HG02970 (cell line): ENCODE measurements at regions not wholly inside any gene's neighbourhood (a gene's known extent, or its start where the extent isn't known, plus 50 kb on each side); places are given as distances from the start of the nearest gene placed in this dataset.

ENCODE experiments used
- ATAC-seq: cut with Tn5 transposase; IDR thresholded peaks from one replicate; pipeline ENCODE4 v1.9.1; 2021; ENCODE audit warnings: mild to moderate bottlenecking, moderate library complexity, moderate number of reproducible peaks; ENCODE audit not compliant: unreplicated experiment, low FRiP score

DNA sequence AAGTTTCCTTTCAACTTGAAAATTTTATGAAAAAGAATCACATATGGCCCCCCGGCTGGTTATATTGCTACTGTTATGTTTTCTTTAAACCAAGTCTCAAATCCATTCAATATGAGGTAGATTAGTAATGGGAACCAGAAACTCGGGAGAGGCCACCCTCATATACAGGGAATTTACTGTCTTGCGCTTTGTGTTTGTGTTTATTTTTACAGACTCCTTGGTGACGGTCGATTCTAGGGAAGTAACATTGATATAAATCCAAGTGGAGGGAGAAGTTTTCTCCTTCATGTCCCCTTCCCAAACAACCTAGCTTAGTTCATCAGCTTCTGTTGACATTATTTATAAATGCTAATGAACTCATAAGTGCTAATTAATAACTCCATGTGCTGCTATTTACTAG, 163.5 kb upstream of the LMO4 start:
- ATAC-seq, result no peak

DNA sequence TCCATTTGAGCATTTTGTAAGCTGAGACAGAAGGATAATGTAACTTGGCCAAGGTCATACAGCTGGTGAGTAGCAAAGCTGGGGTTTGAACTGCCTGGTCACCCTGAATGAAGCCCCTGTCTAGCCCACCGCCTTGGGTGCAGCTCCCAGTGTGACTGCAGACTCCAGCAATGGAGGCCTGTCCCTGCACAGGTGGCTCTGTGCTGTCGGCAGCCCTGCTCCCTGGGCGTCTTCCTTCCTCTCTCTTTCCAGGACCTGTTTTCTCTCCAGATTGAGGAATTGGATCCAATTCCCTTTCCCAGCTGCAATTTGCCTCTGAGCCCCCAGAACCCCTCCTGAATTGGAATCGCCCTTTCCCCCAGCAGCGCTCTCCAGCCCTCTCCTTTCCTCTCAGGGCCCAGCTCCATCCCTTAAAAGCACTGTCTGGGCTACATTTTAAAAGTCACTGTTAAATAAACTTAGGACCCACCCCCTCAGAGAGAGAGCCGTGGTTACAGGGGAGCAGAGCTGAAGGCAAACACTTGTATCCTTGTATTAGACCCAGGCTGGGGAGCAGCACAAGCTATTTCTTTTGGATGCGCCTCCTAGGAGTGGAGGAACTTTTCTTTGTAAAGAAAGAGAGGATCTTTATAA, 161.4 kb upstream of the LMO4 start:
- ATAC-seq, result no peak

DNA sequence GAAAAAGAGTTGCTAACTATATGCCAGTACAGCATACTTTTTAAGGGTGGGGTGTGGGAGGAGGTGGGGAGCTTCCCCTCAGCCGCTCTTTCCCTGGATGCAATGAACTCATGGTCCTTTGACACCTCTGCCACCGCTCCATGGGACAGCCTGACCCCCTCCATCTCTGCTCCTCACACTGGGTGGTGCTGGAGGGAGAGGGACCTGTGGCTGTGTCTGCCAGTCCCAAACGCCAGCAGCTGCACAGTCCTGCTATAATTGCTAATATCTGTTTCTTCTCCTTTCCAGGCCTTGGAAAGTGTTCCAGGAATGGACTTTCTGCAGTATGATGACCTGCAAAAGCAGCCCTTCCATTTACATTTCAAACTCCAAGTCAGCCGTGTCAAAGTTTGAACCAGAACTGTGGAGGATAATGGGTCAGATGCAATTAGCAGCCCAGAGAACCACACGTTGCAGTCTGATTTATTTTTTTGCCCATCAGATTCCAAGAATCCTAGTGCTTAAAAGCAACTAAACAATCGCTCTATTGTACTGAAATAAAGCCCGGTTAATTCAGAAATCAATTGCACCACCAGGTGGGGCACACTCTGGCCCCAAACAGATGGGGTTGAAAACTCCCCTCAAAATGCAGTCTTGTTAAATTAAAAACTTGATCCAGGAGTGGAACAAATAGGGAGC, 160.7 kb upstream of the LMO4 start:
- no peak for ATAC-seq

GRCh38 chr1:87169263-87169910, 159.3 kb upstream of the LMO4 start:
- no peak for ATAC-seq

- no peak for ATAC-seq
Observed at GRCh38 chr1:87170157-87170556, 158.5 kb upstream of the LMO4 start.

- ATAC-seq, result no peak
Observed at GRCh38 chr1:87170931-87171598, 157.6 kb upstream of the LMO4 start.

GRCh38 chr1:87173231-87173630, 155.4 kb upstream of the LMO4 start:
- ATAC-seq, result no peak

DNA sequence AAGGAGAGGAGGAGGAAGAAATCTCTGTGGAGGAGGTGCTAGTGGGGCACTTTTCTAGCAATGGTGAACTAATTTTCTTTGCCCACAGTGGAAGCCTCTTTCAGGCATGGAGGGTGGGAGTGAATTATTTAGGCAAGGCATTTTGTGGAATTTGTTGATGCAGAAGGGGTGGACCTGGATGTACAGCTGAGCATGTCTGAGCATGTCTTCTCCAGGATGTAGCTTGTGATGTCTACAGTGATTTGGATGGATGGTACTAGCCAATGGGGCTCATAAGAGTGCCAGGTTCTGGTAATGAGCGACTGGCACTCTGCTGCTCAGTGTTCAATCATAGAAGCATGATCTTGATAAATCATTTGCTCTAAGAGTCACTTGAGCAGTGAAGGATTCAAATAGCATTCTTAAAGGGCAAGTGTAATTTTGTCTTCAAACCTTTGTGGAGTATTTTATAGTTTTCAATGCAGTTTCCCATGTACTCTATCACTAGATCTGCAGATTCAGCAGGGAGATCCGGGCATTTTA, 153.9 kb upstream of the LMO4 start:
- ATAC-seq, result no peak

GRCh38 chr1:87176087-87176486, 152.6 kb upstream of the LMO4 start:
- ATAC-seq, result no peak

GRCh38 chr1:87176514-87176913, 152.2 kb upstream of the LMO4 start:
- no peak for ATAC-seq

- ATAC-seq, result no peak
Observed at GRCh38 chr1:87178441-87178840, 150.2 kb upstream of the LMO4 start.

DNA sequence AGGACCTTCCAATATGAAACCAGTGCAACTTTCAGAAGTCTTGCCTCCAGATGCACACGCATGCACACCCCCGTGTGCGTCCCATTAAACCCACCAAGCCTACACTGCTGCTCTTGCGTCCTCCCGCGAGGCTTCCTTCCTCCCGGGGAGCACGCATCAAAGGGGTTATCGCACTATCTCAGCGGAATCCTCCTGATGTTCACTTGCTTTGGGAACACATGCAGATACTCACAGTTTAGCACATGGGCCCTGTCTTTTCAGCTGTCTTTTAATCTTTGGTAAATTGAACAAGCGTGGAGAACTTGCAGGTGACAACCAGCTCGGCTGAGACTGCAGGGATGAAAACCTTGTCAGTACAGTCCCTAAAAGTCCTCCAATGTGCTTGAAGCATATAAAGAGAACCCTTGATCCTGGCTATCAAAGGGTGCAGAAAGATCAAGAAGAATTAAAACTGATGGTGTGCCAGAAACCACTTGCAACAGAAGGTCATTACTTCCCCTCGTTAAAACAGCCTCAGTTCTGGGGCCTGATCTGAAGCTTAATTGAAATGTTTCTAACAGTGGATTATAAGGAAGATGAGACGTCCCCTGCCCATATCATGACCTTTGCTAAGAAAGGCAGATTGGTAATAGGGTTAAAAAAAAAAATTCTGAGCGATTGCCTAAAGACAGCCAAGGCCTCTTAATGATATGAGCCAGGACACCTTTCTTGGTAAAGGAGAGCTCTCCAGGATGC, 149.4 kb upstream of the LMO4 start:
- no peak for ATAC-seq

GRCh38 chr1:87179851-87180519, 148.7 kb upstream of the LMO4 start:
- ATAC-seq, result no peak

- ATAC-seq, result no peak
Observed at GRCh38 chr1:87180682-87181081, 148.0 kb upstream of the LMO4 start.

DNA sequence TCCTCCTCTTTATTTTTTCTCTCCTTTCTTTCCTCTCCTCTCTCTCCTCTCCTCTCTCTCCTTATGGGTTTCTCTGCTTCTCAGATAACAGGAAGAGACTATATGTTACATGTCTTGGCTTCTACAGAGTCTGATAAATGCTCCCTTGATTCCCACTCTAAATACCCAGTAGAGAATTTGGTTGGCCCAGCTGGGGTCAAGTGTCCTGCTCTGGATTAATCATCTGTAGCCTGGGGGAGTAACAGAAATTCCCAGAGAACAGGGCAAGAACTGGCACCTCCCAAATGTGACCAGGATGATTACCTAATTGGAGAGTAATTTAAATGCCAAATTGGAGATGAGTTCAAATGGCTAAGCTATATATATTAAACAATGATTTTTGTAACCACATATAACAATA, 146.1 kb upstream of the LMO4 start:
- no peak for ATAC-seq

DNA sequence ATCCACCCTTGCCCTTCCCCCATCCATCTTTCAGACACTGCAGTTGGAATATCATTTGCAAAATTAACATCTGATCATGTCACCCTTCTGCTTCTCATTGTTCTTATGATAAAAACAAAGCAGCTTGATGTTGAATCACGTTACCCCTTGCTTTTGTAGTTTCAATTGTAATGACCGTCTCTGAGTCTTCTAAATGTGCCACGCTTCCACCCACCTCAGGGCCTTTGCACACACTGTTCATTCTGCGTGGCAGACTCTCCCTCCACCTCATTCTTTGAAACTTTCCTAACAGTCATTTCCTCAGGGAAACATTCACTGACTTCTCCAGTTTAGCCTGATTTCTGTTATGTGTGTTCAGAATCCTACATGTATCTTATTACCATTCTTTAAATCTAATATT, 143.6 kb upstream of the LMO4 start:
- no peak for ATAC-seq

GRCh38 chr1:87186346-87186745, 142.3 kb upstream of the LMO4 start:
- ATAC-seq, result no peak

DNA sequence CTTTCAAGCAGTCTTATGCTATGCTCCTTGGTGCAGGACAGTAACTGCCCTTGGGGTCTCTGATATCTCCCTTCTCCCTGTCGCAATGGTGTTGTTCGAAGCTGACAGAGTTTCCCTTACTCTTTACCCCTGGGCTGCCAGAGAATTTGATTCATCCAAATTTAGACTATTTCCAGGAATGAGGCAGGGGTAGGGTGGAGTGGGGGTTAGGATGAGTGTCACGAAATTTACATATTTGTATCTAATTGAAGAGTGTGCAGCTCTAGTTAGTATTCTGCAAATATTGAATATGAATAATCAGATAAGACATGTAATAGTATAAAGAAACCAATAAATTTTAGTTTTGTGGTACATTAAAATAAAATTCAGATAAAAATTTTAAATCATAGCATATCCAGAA, 140.0 kb upstream of the LMO4 start:
- ATAC-seq, result no peak

GRCh38 chr1:87190402-87190801, 138.3 kb upstream of the LMO4 start:
- ATAC-seq, result no peak

- ATAC-seq, result no peak
Observed at GRCh38 chr1:87191646-87192045, 137.0 kb upstream of the LMO4 start.
